H9 (cell line): ENCODE measurements at regions not wholly inside any gene's neighbourhood (a gene's known extent, or its start where the extent isn't known, plus 50 kb on each side); places are given as distances from the start of the nearest gene placed in this dataset.
"Not testable (repeated sequence)": the region's sequence is repeated elsewhere in the genome, so short reads cannot be mapped to it uniquely, and the experiment has no call there.

Source experiments
- DNase-seq: peaks from one replicate; pipeline ENCODE4 v3.0.0-alpha.2; 2017
- H2AFZ ChIP-seq: one replicate; pipeline ENCODE4 v1.6.1; 2013; ENCODE audit warnings: mild to moderate bottlenecking, low read length, control low read depth, moderate library complexity
- H2AK5ac ChIP-seq: 2 replicates; pipeline ENCODE4 v1.6.1; 2013; ENCODE audit warnings: low read length, control low read depth, mixed read lengths; ENCODE audit not compliant: insufficient read length
- H2BK120ac ChIP-seq: one replicate; pipeline ENCODE4 v1.6.1; 2013; ENCODE audit warnings: low read depth, mild to moderate bottlenecking, low read length, control low read depth, inconsistent platforms; ENCODE audit not compliant: poor library complexity, severe bottlenecking
- H2BK12ac ChIP-seq: 2 replicates; pipeline ENCODE4 v1.6.1; 2013; ENCODE audit warnings: low read length, control low read depth, mixed read lengths, low read depth; ENCODE audit not compliant: insufficient read length
- H2BK15ac ChIP-seq: 2 replicates; pipeline ENCODE4 v1.6.1; 2013; ENCODE audit warnings: low read depth, low read length, control low read depth
- H2BK20ac ChIP-seq: one replicate; pipeline ENCODE4 v1.6.1; 2013; ENCODE audit warnings: low read depth, mild to moderate bottlenecking, low read length, control low read depth, inconsistent platforms; ENCODE audit not compliant: poor library complexity, severe bottlenecking
- H2BK5ac ChIP-seq: 2 replicates; pipeline ENCODE4 v1.6.1; 2013; ENCODE audit warnings: low read length, control low read depth, mixed read lengths; ENCODE audit not compliant: insufficient read length
- H3K14ac ChIP-seq: 2 replicates; pipeline ENCODE4 v1.6.1; 2013; ENCODE audit warnings: low read length, control low read depth; ENCODE audit not compliant: insufficient read depth
- H3K18ac ChIP-seq: 2 replicates; pipeline ENCODE4 v1.6.1; 2013; ENCODE audit warnings: low read depth, mild to moderate bottlenecking, mixed read lengths, low read length, control low read depth; ENCODE audit not compliant: insufficient read length
- H3K23ac ChIP-seq: 2 replicates; pipeline ENCODE4 v1.6.1; 2013; ENCODE audit warnings: low read length, control low read depth, mixed read lengths, low read depth; ENCODE audit not compliant: insufficient read length
- H3K23me2 ChIP-seq: 2 replicates; pipeline ENCODE4 v1.6.1; 2013; ENCODE audit warnings: low read depth, mild to moderate bottlenecking, mixed read lengths, low read length, control low read depth; ENCODE audit not compliant: insufficient read length, poor library complexity, severe bottlenecking
- H3K27ac ChIP-seq: 2 replicates; pipeline ENCODE4 v1.5.1; 2013; ENCODE audit warnings: low read length, control low read depth, mixed read lengths, low read depth; ENCODE audit not compliant: insufficient read length
- H3K27me3 ChIP-seq: 2 replicates; pipeline ENCODE4 v1.6.1; 2013; ENCODE audit warnings: low read length, control low read depth, inconsistent platforms; ENCODE audit not compliant: insufficient read depth
- H3K4ac ChIP-seq: 2 replicates; pipeline ENCODE4 v1.6.1; 2013; ENCODE audit warnings: low read depth, mild to moderate bottlenecking, control low read depth, inconsistent platforms, low read length, moderate library complexity
- H3K4me1 ChIP-seq: 2 replicates; pipeline ENCODE4 v1.6.1; 2013; ENCODE audit warnings: low read length, control low read depth, inconsistent platforms; ENCODE audit not compliant: insufficient read depth
- H3K4me2 ChIP-seq: 2 replicates; pipeline ENCODE4 v1.6.1; 2013; ENCODE audit warnings: low read length, control low read depth, mixed read lengths; ENCODE audit not compliant: insufficient read length, insufficient read depth
- H3K56ac ChIP-seq: 2 replicates; pipeline ENCODE4 v1.6.1; 2013; ENCODE audit warnings: low read depth, mild to moderate bottlenecking, mixed read lengths, low read length, control low read depth; ENCODE audit not compliant: insufficient read length
- H3K79me1 ChIP-seq: 2 replicates; pipeline ENCODE4 v1.6.1; 2013; ENCODE audit warnings: low read depth, mild to moderate bottlenecking, moderate library complexity, low read length, control low read depth, inconsistent platforms; ENCODE audit not compliant: insufficient read depth, poor library complexity, severe bottlenecking
- H3K79me2 ChIP-seq: 2 replicates; pipeline ENCODE4 v1.6.1; 2013; ENCODE audit warnings: low read length, control low read depth, inconsistent platforms; ENCODE audit not compliant: insufficient read depth
- H3K9ac ChIP-seq: 2 replicates; pipeline ENCODE4 v1.6.1; 2013; ENCODE audit warnings: low read length, control low read depth, mixed read lengths; ENCODE audit not compliant: insufficient read length; ENCODE audit errors: extremely low read depth
- H3K9me3 ChIP-seq: one replicate; pipeline ENCODE4 v1.6.1; 2013; ENCODE audit warnings: low read depth, low read length, inconsistent platforms; ENCODE audit not compliant: control insufficient read depth
- H3T11ph ChIP-seq: one replicate; pipeline ENCODE4 v1.6.1; 2013; ENCODE audit warnings: mild to moderate bottlenecking, low read length, control low read depth, inconsistent platforms
- H4K20me1 ChIP-seq: one replicate; pipeline ENCODE4 v1.6.1; 2013; ENCODE audit not compliant: control insufficient read depth, insufficient read length, insufficient read depth
- H4K5ac ChIP-seq: 2 replicates; pipeline ENCODE4 v1.6.1; 2013; ENCODE audit warnings: low read depth, mild to moderate bottlenecking, mixed read lengths, low read length, control low read depth; ENCODE audit not compliant: insufficient read length
- H4K8ac ChIP-seq: replicated peaks from 2 replicates; pipeline ENCODE4 v1.6.1; 2013; ENCODE audit warnings: low read length, control low read depth, mixed read lengths, low read depth; ENCODE audit not compliant: insufficient read length
- H4K91ac ChIP-seq: 2 replicates; pipeline ENCODE4 v1.6.1; 2013; ENCODE audit warnings: low read depth, mild to moderate bottlenecking, moderate library complexity, mixed read lengths, low read length, control low read depth; ENCODE audit not compliant: insufficient read length
- H3K27ac Mint-ChIP-seq, 3 experiments: 2 replicates in 2 of 3; 3 replicates in 1 of 3; pipeline ENCODE4 v1.8.0; 2020 to 2021; ENCODE audit warnings: mixed read lengths in 3 of 3, mild to moderate bottlenecking in 1 of 3, moderate library complexity in 1 of 3
- H3K27me3 Mint-ChIP-seq: 2 replicates; pipeline ENCODE4 v1.8.0; 2021; ENCODE audit warnings: low read depth, mild to moderate bottlenecking, moderate library complexity, mixed read lengths
- H3K36me3 Mint-ChIP-seq, 3 experiments: 2 replicates in 2 of 3; 3 replicates in 1 of 3; pipeline ENCODE4 v1.8.0; 2020 to 2021; ENCODE audit warnings: low read depth in 3 of 3, mixed read lengths in 3 of 3; ENCODE audit not compliant: insufficient read depth in 1 of 3
- H3K4me1 Mint-ChIP-seq, 2 experiments: 2 replicates each; pipeline ENCODE4 v1.8.0; 2020; ENCODE audit warnings: mixed read lengths in 2 of 2
- H3K4me3 Mint-ChIP-seq, 2 experiments: 2 replicates in 1 of 2; 3 replicates in 1 of 2; pipeline ENCODE4 v1.8.0; 2020 to 2021; ENCODE audit warnings: mild to moderate bottlenecking in 2 of 2, mixed read lengths in 2 of 2, moderate library complexity in 1 of 2
- H3K9me3 Mint-ChIP-seq, 2 experiments: 2 replicates in 1 of 2; 3 replicates in 1 of 2; pipeline ENCODE4 v1.8.0; 2020; ENCODE audit warnings: mild to moderate bottlenecking in 2 of 2, mixed read lengths in 2 of 2, moderate library complexity in 1 of 2
- WGBS: extraction: QIAGEN DNeasy Blood & Tissue Kit; methylation state at CpG from one replicate; pipeline ENCODE4 v1.1.7; 2013; ENCODE audit warnings: missing lambda C conversion rate, low lambda C conversion rate, mixed read lengths; ENCODE audit not compliant: insufficient read length; ENCODE audit errors: extremely low coverage; 5-methylcytosine and 5-hydroxymethylcytosine counted together
- TF ChIP-seq, protein P1 (sequence below): fragments of 200-600 bp; sonication (generic); conservative IDR thresholded peaks from 3 replicates; pipeline ENCODE4 v1.8.0; 2021; ENCODE audit warnings: antibody characterized with exemption, mild to moderate bottlenecking

DNA sequence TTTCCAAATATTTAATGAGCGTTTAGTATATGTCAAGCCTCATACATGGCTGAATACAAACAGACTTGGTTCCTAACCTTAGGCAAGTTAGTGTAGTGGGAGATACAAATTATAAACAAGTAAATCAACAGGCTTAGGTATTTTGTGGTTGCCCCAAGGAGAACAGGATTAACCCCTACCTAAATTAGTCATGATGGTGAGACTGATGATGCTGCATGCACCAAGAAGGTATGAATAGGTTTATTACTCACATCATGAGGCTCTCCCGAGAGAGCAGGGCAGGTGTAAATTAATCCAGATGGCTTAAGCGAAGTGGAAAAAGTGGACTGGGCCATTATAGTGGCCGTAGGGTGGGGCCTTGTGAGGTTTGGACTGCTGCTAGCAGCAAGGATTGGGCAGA, 118.1 kb upstream of the GCFC2 start:
- Histone ChIP-seq H4K5ac (no peak overlapping the region), H2BK20ac (no peak overlapping the region), H4K91ac (no peak overlapping the region), H2BK120ac (no peak overlapping the region), H3K27ac (no peak overlapping the region), H4K20me1 (no peaks in the 10 kb centered on the region), H2BK5ac (no peak overlapping the region), H3K79me2 (no peaks in the 10 kb centered on the region), H2BK15ac (no peak overlapping the region), H3K9me3 (no peaks in the 10 kb centered on the region), H3K4me1 (no peaks in the 10 kb centered on the region), H3K27me3 (no peaks in the 10 kb centered on the region), H3K18ac (no peak overlapping the region), H3K23ac (no peak overlapping the region), H4K8ac (no peak overlapping the region), H3K4me2 (no peak overlapping the region), H3K9ac (no peak overlapping the region), H2AFZ (no peak overlapping the region), H3K56ac (no peak overlapping the region), H2BK12ac (no peak overlapping the region), H3T11ph (no peak overlapping the region), H3K4ac (no peak overlapping the region), H2AK5ac (no peak overlapping the region), H3K14ac (no peak overlapping the region), H3K79me1 (no peaks in the 10 kb centered on the region), H3K23me2 (no peaks in the 10 kb centered on the region)
- Mint-ChIP-seq H3K36me3 (no peaks in the 10 kb centered on the region; a peak in 1 of 7 replicates), H3K4me3 (no peak overlapping the region), H3K27ac (no peak overlapping the region), H3K9me3 (peaks cover 2 to 4% of the 10 kb centered on the region in 2 experiments; a peak in 3 of 5 replicates), H3K4me1 (peaks cover 3 to 4% of the 10 kb centered on the region in 2 experiments; a peak in 1 of 4 replicates), H3K27me3 (peaks cover 3% of the 10 kb centered on the region)
- WGBS = no CpG with 5 or more reads among the region's 4 CpGs
- TF ChIP-seq, protein P1, sequence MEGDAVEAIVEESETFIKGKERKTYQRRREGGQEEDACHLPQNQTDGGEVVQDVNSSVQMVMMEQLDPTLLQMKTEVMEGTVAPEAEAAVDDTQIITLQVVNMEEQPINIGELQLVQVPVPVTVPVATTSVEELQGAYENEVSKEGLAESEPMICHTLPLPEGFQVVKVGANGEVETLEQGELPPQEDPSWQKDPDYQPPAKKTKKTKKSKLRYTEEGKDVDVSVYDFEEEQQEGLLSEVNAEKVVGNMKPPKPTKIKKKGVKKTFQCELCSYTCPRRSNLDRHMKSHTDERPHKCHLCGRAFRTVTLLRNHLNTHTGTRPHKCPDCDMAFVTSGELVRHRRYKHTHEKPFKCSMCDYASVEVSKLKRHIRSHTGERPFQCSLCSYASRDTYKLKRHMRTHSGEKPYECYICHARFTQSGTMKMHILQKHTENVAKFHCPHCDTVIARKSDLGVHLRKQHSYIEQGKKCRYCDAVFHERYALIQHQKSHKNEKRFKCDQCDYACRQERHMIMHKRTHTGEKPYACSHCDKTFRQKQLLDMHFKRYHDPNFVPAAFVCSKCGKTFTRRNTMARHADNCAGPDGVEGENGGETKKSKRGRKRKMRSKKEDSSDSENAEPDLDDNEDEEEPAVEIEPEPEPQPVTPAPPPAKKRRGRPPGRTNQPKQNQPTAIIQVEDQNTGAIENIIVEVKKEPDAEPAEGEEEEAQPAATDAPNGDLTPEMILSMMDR = no peak
- DNase-seq = no peak

DNA sequence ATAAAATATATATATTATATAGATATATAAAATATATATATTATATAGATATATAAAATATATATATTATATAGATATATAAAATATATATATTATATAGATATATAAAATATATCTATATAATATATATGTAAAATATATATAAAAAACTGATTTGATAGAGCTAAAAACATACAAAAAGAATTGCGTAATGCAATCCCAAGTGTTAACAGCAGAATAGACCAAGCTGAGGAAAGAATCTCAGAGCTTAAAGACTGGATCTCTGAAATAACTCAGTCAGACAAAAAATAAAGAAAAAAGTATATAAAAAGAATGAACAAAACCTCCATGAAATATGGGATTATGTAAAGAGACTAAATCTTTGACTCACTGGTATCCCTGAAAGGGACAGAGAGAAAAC, 112.8 kb upstream of the GCFC2 start:
- H3K56ac ChIP-seq, H3K4me1 Mint-ChIP-seq, H3K27ac Mint-ChIP-seq, H4K91ac ChIP-seq, H3K4me3 Mint-ChIP-seq, H3K23ac ChIP-seq, H3K14ac ChIP-seq, H2BK120ac ChIP-seq, H3K79me2 ChIP-seq, H3K4me1 ChIP-seq, H3K9ac ChIP-seq, H2AFZ ChIP-seq, H3K27ac ChIP-seq, H3K27me3 Mint-ChIP-seq, H4K8ac ChIP-seq, H3K27me3 ChIP-seq, H4K20me1 ChIP-seq, H3K23me2 ChIP-seq, H2BK12ac ChIP-seq, H3K4me2 ChIP-seq, H3K9me3 Mint-ChIP-seq, H3K4ac ChIP-seq, H3K9me3 ChIP-seq, H2BK15ac ChIP-seq, H4K5ac ChIP-seq, H2BK20ac ChIP-seq, H2AK5ac ChIP-seq, H3K18ac ChIP-seq, H2BK5ac ChIP-seq, DNase-seq, H3K79me1 ChIP-seq, H3K36me3 Mint-ChIP-seq, H3T11ph ChIP-seq: not testable (repeated sequence)
- no CpG with 5 or more reads among the region's 1 CpG for WGBS
